Body of pancreas (tissue), 4 donors: ENCODE measurements at regions not wholly inside any gene's neighbourhood (a gene's known extent, or its start where the extent isn't known, plus 50 kb on each side); places are given as distances from the start of the nearest gene placed in this dataset.

Source experiments
- POLR2A ChIP-seq, 3 donors: fragments of 450-650 bp; IDR thresholded peaks; one replicate each; pipeline ENCODE4 v1.6.1; 2016; ENCODE audit warnings: antibody characterized with exemption in 3 of 3, mild to moderate bottlenecking in 2 of 3
- TF ChIP-seq, protein P1 (sequence below), 7 experiments: fragments of 450-650 bp in 4 of 7; fragments of 200-600 bp in 3 of 7; sonication (generic) in 3 of 7; IDR thresholded peaks; one replicate each; pipeline ENCODE4 v1.5.1; 2016 to 2019; ENCODE audit warnings: antibody characterized with exemption in 7 of 7

DNA sequence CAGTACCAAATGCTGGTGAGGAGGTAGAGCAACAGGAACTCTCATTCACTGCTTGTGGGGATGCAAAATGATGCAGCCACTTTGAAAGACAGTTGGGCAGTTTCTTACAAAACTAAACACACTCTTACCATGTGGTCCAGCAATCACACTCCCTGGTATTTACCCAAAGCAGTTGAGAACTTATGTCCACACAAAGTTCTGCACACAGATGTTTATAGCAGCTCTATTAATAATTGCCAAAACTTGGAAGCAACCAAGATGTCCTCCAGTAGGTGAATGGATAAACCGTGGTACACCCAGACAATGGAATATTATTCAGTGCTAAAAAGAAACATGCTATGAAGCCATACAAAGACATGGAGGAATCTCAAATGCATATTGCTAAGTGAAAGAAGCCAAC is 139.1 kb upstream of the SLC6A11 start:
- TF ChIP-seq, protein P1, sequence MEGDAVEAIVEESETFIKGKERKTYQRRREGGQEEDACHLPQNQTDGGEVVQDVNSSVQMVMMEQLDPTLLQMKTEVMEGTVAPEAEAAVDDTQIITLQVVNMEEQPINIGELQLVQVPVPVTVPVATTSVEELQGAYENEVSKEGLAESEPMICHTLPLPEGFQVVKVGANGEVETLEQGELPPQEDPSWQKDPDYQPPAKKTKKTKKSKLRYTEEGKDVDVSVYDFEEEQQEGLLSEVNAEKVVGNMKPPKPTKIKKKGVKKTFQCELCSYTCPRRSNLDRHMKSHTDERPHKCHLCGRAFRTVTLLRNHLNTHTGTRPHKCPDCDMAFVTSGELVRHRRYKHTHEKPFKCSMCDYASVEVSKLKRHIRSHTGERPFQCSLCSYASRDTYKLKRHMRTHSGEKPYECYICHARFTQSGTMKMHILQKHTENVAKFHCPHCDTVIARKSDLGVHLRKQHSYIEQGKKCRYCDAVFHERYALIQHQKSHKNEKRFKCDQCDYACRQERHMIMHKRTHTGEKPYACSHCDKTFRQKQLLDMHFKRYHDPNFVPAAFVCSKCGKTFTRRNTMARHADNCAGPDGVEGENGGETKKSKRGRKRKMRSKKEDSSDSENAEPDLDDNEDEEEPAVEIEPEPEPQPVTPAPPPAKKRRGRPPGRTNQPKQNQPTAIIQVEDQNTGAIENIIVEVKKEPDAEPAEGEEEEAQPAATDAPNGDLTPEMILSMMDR (IDR thresholded peaks at IDR 0.05) = no peak
- TF ChIP-seq POLR2A (IDR thresholded peaks at IDR 0.05) = no peak
